ENCODE measurements at regions not wholly inside any gene's neighbourhood (a gene's known extent, or its start where the extent isn't known, plus 50 kb on each side); places are given as distances from the start of the nearest gene placed in this dataset.

- no peak for DNase-seq (ENCODE audit: low read depth in 1 of 2, low spot score in 1 of 2)
- no peak for TF ChIP-seq REST (IDR thresholded peaks at IDR 0.05; ENCODE audit: insufficient replicate concordance, low read depth)
- no peak for TF ChIP-seq SPI1 (IDR thresholded peaks at IDR 0.05; ENCODE audit: borderline replicate concordance, low read depth)
- no peak for TF ChIP-seq GABPA (IDR thresholded peaks at IDR 0.05; ENCODE audit: low read depth)
- no peak for TF ChIP-seq POLR2AphosphoS5 (IDR thresholded peaks at IDR 0.05; ENCODE audit: low read depth)
- no peak for TF ChIP-seq CTCF (IDR thresholded peaks at IDR 0.05; ENCODE audit: insufficient read depth, low read length)
- no peaks in the 10 kb centered on the region for H3K27me3 ChIP-seq (ENCODE audit: insufficient read depth, poor library complexity, severe bottlenecking)
- no peak overlapping the region for H3K4me3 ChIP-seq (replicated peaks; ENCODE audit: insufficient read depth, low read length)
- no peak overlapping the region for H3K27ac ChIP-seq (replicated peaks)
Measured at GRCh38 chr2:41216978-41217377, 765.1 kb upstream of the SLC8A1 start.

- TF ChIP-seq GABPA (IDR thresholded peaks at IDR 0.05; ENCODE audit: low read depth), result no peak
- Histone ChIP-seq H3K27me3 (ENCODE audit: insufficient read depth, poor library complexity, severe bottlenecking) (no peaks in the 10 kb centered on the region), H3K27ac (replicated peaks) (no peak overlapping the region), H3K4me3 (replicated peaks; ENCODE audit: insufficient read depth, low read length) (no peak overlapping the region)
- no peak for DNase-seq (ENCODE audit: low read depth in 1 of 2, low spot score in 1 of 2)
Measured at GRCh38 chr2:41222593-41222992, 770.7 kb upstream of the SLC8A1 start.

GRCh38 chr2:41234093-41234492 is 782.2 kb upstream of the SLC8A1 start:
- no peak for DNase-seq (ENCODE audit: low read depth in 1 of 2, low spot score in 1 of 2)
- Histone ChIP-seq H3K4me3 (replicated peaks; ENCODE audit: insufficient read depth, low read length) (no peak overlapping the region), H3K27ac (replicated peaks) (no peak overlapping the region), H3K27me3 (ENCODE audit: insufficient read depth, poor library complexity, severe bottlenecking) (no peaks in the 10 kb centered on the region)
- TF ChIP-seq REST (IDR thresholded peaks at IDR 0.05; ENCODE audit: insufficient replicate concordance, low read depth), result no peak
- TF ChIP-seq POLR2AphosphoS5 (IDR thresholded peaks at IDR 0.05; ENCODE audit: low read depth), result no peak
- no peak for TF ChIP-seq SPI1 (IDR thresholded peaks at IDR 0.05; ENCODE audit: borderline replicate concordance, low read depth)
- no peak for TF ChIP-seq GABPA (IDR thresholded peaks at IDR 0.05; ENCODE audit: low read depth)
- TF ChIP-seq CTCF (IDR thresholded peaks at IDR 0.05; ENCODE audit: insufficient read depth, low read length), result no peak

GRCh38 chr2:41241325-41242000 is 789.6 kb upstream of the SLC8A1 start:
- no peak overlapping the region for H3K27ac ChIP-seq (replicated peaks)
- DNase-seq (ENCODE audit: low read depth in 1 of 2, low spot score in 1 of 2), result no peak
- H3K4me3 ChIP-seq (replicated peaks; ENCODE audit: insufficient read depth, low read length), result no peak overlapping the region

More at GRCh38 chr2:41241325-41242000, 789.6 kb upstream of the SLC8A1 start:
- TF ChIP-seq CTCF (IDR thresholded peaks at IDR 0.05; ENCODE audit: insufficient read depth, low read length) (no peak), GABPA (IDR thresholded peaks at IDR 0.05; ENCODE audit: low read depth) (no peak), REST (IDR thresholded peaks at IDR 0.05; ENCODE audit: insufficient replicate concordance, low read depth) (no peak)
- no peaks in the 10 kb centered on the region for H3K27me3 ChIP-seq (ENCODE audit: insufficient read depth, poor library complexity, severe bottlenecking)

Data from HL-60 (cell line).